Mammary epithelial cell (primary cell): ENCODE measurements at regions not wholly inside any gene's neighbourhood (a gene's known extent, or its start where the extent isn't known, plus 50 kb on each side); places are given as distances from the start of the nearest gene placed in this dataset.

ENCODE experiments used
- CTCF ChIP-seq, 2 donors: IDR thresholded peaks in 1 of 2; conservative IDR thresholded peaks in 1 of 2; 2 replicates each; pipeline ENCODE4 v1.5.1; 2011 to 2012; ENCODE audit warnings: inconsistent platforms in 2 of 2, low read length in 2 of 2, mild to moderate bottlenecking in 2 of 2, control low read depth in 1 of 2, low read depth in 1 of 2; ENCODE audit not compliant: insufficient read depth in 1 of 2; ENCODE audit errors: extremely low read depth in 1 of 2
- EZH2 ChIP-seq: IDR thresholded peaks from 2 replicates; pipeline ENCODE4 v1.6.1; 2012; ENCODE audit warnings: low read length, inconsistent platforms, borderline replicate concordance

DNA sequence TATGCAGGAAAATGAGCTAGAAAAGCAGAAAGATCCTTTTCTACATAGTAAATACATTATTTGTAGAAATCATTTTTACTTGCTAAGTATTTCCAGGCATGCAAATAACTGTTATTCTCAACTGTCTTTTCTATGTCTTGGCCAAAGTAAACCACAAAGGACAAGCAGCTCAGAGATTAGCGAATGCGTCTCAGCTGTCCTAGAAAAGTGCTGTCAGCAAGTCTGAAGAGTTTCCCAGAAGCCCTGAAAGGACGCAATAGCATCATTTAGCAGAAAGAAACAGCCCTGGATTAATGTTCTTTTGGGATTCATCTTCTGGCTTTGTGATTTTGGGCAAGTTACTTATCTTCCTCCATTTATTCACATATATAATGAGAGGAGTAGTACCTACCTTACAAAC lies 100.3 kb downstream of the ZIC1 start:
- TF ChIP-seq CTCF (conservative IDR thresholded peaks at IDR 0.05 in 1 of 2, IDR thresholded peaks at IDR 0.05 in 1 of 2; ENCODE audit: extremely low read depth in 1 of 2, insufficient read depth in 1 of 2, low read depth in 1 of 2, low read length in 2 of 2) (no peak), EZH2 (no peak)
